WTC11 (cell line): ENCODE measurements at regions not wholly inside any gene's neighbourhood (a gene's known extent, or its start where the extent isn't known, plus 50 kb on each side); places are given as distances from the start of the nearest gene placed in this dataset.

ENCODE experiments used
- ATAC-seq: fragments of 200-7000 bp; cut with Tn5 transposase; 2 replicates; pipeline ENCODE4 v1.10.0; 2021; ENCODE audit warnings: mild to moderate bottlenecking, moderate library complexity
- CTCF ChIA-PET: fragments of 300-600 bp; sonication (Branson Sonifier 250); formaldehyde crosslinking; loops from one replicate; lab custom pipeline; 2021; ENCODE audit warnings: antibody characterized with exemption; lab: Charles Lee
- POLR2A ChIA-PET: fragments of 350-600 bp; sonication (Branson Sonifier 250); formaldehyde crosslinking; loops from one replicate; lab custom pipeline; 2021; ENCODE audit warnings: antibody characterized with exemption; lab: Charles Lee
- DNase-seq: peaks from one replicate; pipeline ENCODE4 v3.0.0; 2021; ENCODE audit warnings: low spot score
- H3K27ac Mint-ChIP-seq: 2 replicates; pipeline ENCODE4 v1.8.0; 2021; ENCODE audit warnings: mixed read lengths
- H3K27me3 Mint-ChIP-seq: 2 replicates; pipeline ENCODE4 v1.8.0; 2021; ENCODE audit warnings: low read depth, mild to moderate bottlenecking, moderate library complexity, mixed read lengths
- H3K36me3 Mint-ChIP-seq: 2 replicates; pipeline ENCODE4 v1.8.0; 2021; ENCODE audit warnings: mixed read lengths
- H3K4me1 Mint-ChIP-seq: 2 replicates; pipeline ENCODE4 v1.8.0; 2022; ENCODE audit warnings: mixed read lengths
- H3K4me3 Mint-ChIP-seq: 2 replicates; pipeline ENCODE4 v1.8.0; 2021; ENCODE audit warnings: mild to moderate bottlenecking, moderate library complexity, mixed read lengths
- H3K9me3 Mint-ChIP-seq: 2 replicates; pipeline ENCODE4 v1.8.0; 2021; ENCODE audit warnings: mixed read lengths
- EMX1 ChIP-seq: fragments of 250-450 bp; sonication (Bioruptor Pico); IDR thresholded peaks from 2 replicates; pipeline ENCODE4 v1.8.0; 2021; ENCODE audit warnings: mild to moderate bottlenecking
- ESRRA ChIP-seq: sonication (generic); formaldehyde crosslinking; IDR thresholded peaks from 2 replicates; pipeline ENCODE4 v1.8.1; 2022; ENCODE audit warnings: mild to moderate bottlenecking, missing genetic modification reagents, borderline replicate concordance
- IRF2 ChIP-seq: sonication (generic); formaldehyde crosslinking; IDR thresholded peaks from 2 replicates; pipeline ENCODE4 v1.8.0; 2022; ENCODE audit warnings: low read depth, missing genetic modification reagents, borderline replicate concordance
- MXD4 ChIP-seq: fragments of 250-450 bp; sonication (Bioruptor Pico); IDR thresholded peaks from 2 replicates; pipeline ENCODE4 v1.8.0; 2021; ENCODE audit warnings: mild to moderate bottlenecking, moderate library complexity, borderline replicate concordance
- MYBL2 ChIP-seq: sonication (generic); formaldehyde crosslinking; IDR thresholded peaks from 2 replicates; pipeline ENCODE4 v1.8.1; 2023; ENCODE audit warnings: mild to moderate bottlenecking, moderate library complexity, missing genetic modification reagents
- NFATC4 ChIP-seq: fragments of 250-450 bp; sonication (Bioruptor Pico); IDR thresholded peaks from 2 replicates; pipeline ENCODE4 v1.9.0; 2021; ENCODE audit warnings: mild to moderate bottlenecking
- NR2C2 ChIP-seq: sonication (generic); formaldehyde crosslinking; IDR thresholded peaks from 2 replicates; pipeline ENCODE4 v1.8.0; 2022; ENCODE audit warnings: mild to moderate bottlenecking, missing genetic modification reagents
- NR3C1 ChIP-seq: sonication (generic); formaldehyde crosslinking; conservative IDR thresholded peaks from 2 replicates; pipeline ENCODE4 v1.8.1; 2023; ENCODE audit warnings: low read depth, mild to moderate bottlenecking, missing genetic modification reagents
- RORB ChIP-seq: fragments of 250-450 bp; sonication (Bioruptor Pico); IDR thresholded peaks from 2 replicates; pipeline ENCODE4 v1.9.0; 2021; ENCODE audit warnings: mild to moderate bottlenecking
- SMAD3 ChIP-seq: sonication (generic); formaldehyde crosslinking; IDR thresholded peaks from 2 replicates; pipeline ENCODE4 v1.8.0; 2022; ENCODE audit warnings: missing genetic modification reagents, mild to moderate bottlenecking, borderline replicate concordance
- TEAD1 ChIP-seq: sonication (generic); formaldehyde crosslinking; IDR thresholded peaks from 2 replicates; pipeline ENCODE4 v1.8.0; 2022; ENCODE audit warnings: mild to moderate bottlenecking, missing genetic modification reagents
- ZBTB21 ChIP-seq: sonication (generic); formaldehyde crosslinking; IDR thresholded peaks from 2 replicates; pipeline ENCODE4 v1.8.1; 2023; ENCODE audit warnings: mild to moderate bottlenecking, missing genetic modification reagents, borderline replicate concordance
- ZNF138 ChIP-seq: sonication (generic); formaldehyde crosslinking; conservative IDR thresholded peaks from 2 replicates; pipeline ENCODE4 v1.8.1; 2022; ENCODE audit warnings: mild to moderate bottlenecking, moderate library complexity, missing genetic modification reagents
- ZNF232 ChIP-seq: sonication (generic); formaldehyde crosslinking; IDR thresholded peaks from 2 replicates; pipeline ENCODE4 v1.8.0; 2022; ENCODE audit warnings: mild to moderate bottlenecking, missing genetic modification reagents
- TF ChIP-seq, protein P1 (sequence below): sonication (generic); formaldehyde crosslinking; IDR thresholded peaks from 2 replicates; pipeline ENCODE4 v1.8.1; 2023; ENCODE audit warnings: mild to moderate bottlenecking, moderate library complexity, missing genetic modification reagents
- TF ChIP-seq, protein P2 (sequence below): sonication (generic); formaldehyde crosslinking; conservative IDR thresholded peaks from 2 replicates; pipeline ENCODE4 v1.8.1; 2023; ENCODE audit warnings: mild to moderate bottlenecking, low read depth, missing genetic modification reagents, moderate library complexity
- TF ChIP-seq, protein P3 (sequence below): fragments of 250-450 bp; sonication (Bioruptor Pico); IDR thresholded peaks from 2 replicates; pipeline ENCODE4 v1.9.0; 2021; ENCODE audit warnings: mild to moderate bottlenecking
- TF ChIP-seq, protein P4 (sequence below): sonication (generic); formaldehyde crosslinking; IDR thresholded peaks from 2 replicates; pipeline ENCODE4 v1.8.1; 2023; ENCODE audit warnings: mild to moderate bottlenecking, missing genetic modification reagents, borderline replicate concordance
- TF ChIP-seq, protein P5 (sequence below): fragments of 250-450 bp; sonication (Bioruptor Pico); IDR thresholded peaks from 2 replicates; pipeline ENCODE4 v1.9.0; 2021; ENCODE audit warnings: mild to moderate bottlenecking

DNA sequence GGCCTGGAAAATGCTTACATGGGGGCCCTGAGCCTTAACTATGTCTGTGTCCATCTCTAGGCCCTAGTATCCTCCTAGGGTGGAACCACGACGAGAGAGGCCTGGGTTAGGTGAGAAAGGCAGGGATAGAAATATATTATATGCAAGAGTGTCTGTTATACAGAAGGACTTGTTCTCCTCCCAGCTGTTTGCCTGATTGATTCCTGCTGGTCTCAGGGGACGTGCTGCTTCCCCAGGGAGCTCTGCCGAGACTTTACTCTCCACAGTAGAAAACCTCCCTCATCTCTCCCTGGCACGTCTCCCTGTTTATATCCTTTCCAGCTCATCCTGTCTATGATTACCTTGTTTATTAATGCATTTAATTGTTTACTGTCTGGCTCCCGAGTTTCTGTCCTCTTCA, 132.6 kb downstream of the MIAT start:
- H3K4me3 Mint-ChIP-seq: no peak overlapping the region
- CTCF ChIA-PET: no interaction called here
- TF ChIP-seq NR2C2 (CRISPR knock-in tag) (no peak), TEAD1 (CRISPR knock-in tag) (no peak), MXD4 (CRISPR knock-in tag) (no peak), IRF2 (no peak), ZNF138 (CRISPR knock-in tag) (no peak), RORB (CRISPR knock-in tag) (no peak), NFATC4 (CRISPR knock-in tag) (no peak), ZBTB21 (CRISPR knock-in tag) (no peak), ZNF232 (CRISPR knock-in tag) (no peak), EMX1 (no peak), SMAD3 (no peak), ESRRA (CRISPR knock-in tag) (no peak), NR3C1 (no peak), MYBL2 (CRISPR knock-in tag) (no peak)
- TF ChIP-seq, protein P1, sequence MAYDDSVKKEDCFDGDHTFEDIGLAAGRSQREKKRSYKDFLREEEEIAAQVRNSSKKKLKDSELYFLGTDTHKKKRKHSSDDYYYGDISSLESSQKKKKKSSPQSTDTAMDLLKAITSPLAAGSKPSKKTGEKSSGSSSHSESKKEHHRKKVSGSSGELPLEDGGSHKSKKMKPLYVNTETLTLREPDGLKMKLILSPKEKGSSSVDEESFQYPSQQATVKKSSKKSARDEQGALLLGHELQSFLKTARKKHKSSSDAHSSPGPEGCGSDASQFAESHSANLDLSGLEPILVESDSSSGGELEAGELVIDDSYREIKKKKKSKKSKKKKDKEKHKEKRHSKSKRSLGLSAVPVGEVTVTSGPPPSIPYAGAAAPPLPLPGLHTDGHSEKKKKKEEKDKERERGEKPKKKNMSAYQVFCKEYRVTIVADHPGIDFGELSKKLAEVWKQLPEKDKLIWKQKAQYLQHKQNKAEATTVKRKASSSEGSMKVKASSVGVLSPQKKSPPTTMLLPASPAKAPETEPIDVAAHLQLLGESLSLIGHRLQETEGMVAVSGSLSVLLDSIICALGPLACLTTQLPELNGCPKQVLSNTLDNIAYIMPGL (CRISPR knock-in tag): no peak
- TF ChIP-seq, protein P2, sequence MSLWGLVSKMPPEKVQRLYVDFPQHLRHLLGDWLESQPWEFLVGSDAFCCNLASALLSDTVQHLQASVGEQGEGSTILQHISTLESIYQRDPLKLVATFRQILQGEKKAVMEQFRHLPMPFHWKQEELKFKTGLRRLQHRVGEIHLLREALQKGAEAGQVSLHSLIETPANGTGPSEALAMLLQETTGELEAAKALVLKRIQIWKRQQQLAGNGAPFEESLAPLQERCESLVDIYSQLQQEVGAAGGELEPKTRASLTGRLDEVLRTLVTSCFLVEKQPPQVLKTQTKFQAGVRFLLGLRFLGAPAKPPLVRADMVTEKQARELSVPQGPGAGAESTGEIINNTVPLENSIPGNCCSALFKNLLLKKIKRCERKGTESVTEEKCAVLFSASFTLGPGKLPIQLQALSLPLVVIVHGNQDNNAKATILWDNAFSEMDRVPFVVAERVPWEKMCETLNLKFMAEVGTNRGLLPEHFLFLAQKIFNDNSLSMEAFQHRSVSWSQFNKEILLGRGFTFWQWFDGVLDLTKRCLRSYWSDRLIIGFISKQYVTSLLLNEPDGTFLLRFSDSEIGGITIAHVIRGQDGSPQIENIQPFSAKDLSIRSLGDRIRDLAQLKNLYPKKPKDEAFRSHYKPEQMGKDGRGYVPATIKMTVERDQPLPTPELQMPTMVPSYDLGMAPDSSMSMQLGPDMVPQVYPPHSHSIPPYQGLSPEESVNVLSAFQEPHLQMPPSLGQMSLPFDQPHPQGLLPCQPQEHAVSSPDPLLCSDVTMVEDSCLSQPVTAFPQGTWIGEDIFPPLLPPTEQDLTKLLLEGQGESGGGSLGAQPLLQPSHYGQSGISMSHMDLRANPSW (CRISPR knock-in tag): no peak
- TF ChIP-seq, protein P3, sequence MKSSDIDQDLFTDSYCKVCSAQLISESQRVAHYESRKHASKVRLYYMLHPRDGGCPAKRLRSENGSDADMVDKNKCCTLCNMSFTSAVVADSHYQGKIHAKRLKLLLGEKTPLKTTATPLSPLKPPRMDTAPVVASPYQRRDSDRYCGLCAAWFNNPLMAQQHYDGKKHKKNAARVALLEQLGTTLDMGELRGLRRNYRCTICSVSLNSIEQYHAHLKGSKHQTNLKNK: no peak
- TF ChIP-seq, protein P4, sequence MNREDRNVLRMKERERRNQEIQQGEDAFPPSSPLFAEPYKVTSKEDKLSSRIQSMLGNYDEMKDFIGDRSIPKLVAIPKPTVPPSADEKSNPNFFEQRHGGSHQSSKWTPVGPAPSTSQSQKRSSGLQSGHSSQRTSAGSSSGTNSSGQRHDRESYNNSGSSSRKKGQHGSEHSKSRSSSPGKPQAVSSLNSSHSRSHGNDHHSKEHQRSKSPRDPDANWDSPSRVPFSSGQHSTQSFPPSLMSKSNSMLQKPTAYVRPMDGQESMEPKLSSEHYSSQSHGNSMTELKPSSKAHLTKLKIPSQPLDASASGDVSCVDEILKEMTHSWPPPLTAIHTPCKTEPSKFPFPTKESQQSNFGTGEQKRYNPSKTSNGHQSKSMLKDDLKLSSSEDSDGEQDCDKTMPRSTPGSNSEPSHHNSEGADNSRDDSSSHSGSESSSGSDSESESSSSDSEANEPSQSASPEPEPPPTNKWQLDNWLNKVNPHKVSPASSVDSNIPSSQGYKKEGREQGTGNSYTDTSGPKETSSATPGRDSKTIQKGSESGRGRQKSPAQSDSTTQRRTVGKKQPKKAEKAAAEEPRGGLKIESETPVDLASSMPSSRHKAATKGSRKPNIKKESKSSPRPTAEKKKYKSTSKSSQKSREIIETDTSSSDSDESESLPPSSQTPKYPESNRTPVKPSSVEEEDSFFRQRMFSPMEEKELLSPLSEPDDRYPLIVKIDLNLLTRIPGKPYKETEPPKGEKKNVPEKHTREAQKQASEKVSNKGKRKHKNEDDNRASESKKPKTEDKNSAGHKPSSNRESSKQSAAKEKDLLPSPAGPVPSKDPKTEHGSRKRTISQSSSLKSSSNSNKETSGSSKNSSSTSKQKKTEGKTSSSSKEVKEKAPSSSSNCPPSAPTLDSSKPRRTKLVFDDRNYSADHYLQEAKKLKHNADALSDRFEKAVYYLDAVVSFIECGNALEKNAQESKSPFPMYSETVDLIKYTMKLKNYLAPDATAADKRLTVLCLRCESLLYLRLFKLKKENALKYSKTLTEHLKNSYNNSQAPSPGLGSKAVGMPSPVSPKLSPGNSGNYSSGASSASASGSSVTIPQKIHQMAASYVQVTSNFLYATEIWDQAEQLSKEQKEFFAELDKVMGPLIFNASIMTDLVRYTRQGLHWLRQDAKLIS (CRISPR knock-in tag): no peak
- TF ChIP-seq, protein P5, sequence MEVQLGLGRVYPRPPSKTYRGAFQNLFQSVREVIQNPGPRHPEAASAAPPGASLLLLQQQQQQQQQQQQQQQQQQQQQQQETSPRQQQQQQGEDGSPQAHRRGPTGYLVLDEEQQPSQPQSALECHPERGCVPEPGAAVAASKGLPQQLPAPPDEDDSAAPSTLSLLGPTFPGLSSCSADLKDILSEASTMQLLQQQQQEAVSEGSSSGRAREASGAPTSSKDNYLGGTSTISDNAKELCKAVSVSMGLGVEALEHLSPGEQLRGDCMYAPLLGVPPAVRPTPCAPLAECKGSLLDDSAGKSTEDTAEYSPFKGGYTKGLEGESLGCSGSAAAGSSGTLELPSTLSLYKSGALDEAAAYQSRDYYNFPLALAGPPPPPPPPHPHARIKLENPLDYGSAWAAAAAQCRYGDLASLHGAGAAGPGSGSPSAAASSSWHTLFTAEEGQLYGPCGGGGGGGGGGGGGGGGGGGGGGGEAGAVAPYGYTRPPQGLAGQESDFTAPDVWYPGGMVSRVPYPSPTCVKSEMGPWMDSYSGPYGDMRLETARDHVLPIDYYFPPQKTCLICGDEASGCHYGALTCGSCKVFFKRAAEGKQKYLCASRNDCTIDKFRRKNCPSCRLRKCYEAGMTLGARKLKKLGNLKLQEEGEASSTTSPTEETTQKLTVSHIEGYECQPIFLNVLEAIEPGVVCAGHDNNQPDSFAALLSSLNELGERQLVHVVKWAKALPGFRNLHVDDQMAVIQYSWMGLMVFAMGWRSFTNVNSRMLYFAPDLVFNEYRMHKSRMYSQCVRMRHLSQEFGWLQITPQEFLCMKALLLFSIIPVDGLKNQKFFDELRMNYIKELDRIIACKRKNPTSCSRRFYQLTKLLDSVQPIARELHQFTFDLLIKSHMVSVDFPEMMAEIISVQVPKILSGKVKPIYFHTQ (CRISPR knock-in tag): no peak
- POLR2A ChIA-PET: no interaction called here
- H3K36me3 Mint-ChIP-seq: 0 out of 2 replicates have a peak, but pooled peaks cover 3% of the 10 kb centered on the region
- no peaks in the 10 kb centered on the region for H3K9me3 Mint-ChIP-seq
- H3K4me1 Mint-ChIP-seq: peaks cover 8% of the 10 kb centered on the region
- ATAC-seq (no peak), DNase-seq (no peak)
- H3K27me3 Mint-ChIP-seq: peaks cover 3% of the 10 kb centered on the region; the same call in 1 of the 2 replicates
- no peak overlapping the region for H3K27ac Mint-ChIP-seq
